SK-N-SH treated with all-trans-retinoic acid at 6 μM for 48 hours (cell line): ENCODE measurements at regions not wholly inside any gene's neighbourhood (a gene's known extent, or its start where the extent isn't known, plus 50 kb on each side); places are given as distances from the start of the nearest gene placed in this dataset.

Source experiments
- ARNTL ChIP-seq: fragments of 450-650 bp; formaldehyde crosslinking; IDR thresholded peaks from 2 replicates; pipeline ENCODE4 v1.5.0; 2020; ENCODE audit warnings: low read depth, mild to moderate bottlenecking, moderate library complexity, borderline replicate concordance
- GLIS3 ChIP-seq: fragments of 250-450 bp; sonication (Bioruptor Pico); IDR thresholded peaks from 2 replicates; pipeline ENCODE4 v1.5.0; 2020; ENCODE audit warnings: mild to moderate bottlenecking, moderate library complexity
- ISL1 ChIP-seq: fragments of 250-450 bp; sonication (Bioruptor Pico); IDR thresholded peaks from 2 replicates; pipeline ENCODE4 v2.1.2; 2022; ENCODE audit warnings: mild to moderate bottlenecking, moderate library complexity
- OSR1 ChIP-seq: fragments of 250-450 bp; sonication (Bioruptor Pico); IDR thresholded peaks from 2 replicates; pipeline ENCODE4 v1.8.0; 2022; ENCODE audit warnings: moderate library complexity, mild to moderate bottlenecking, inconsistent platforms
- PPARA ChIP-seq: fragments of 250-450 bp; sonication (Bioruptor Pico); IDR thresholded peaks from 2 replicates; pipeline ENCODE4 v1.5.0; 2020; ENCODE audit warnings: mild to moderate bottlenecking, borderline replicate concordance
- SNAI2 ChIP-seq: fragments of 250-450 bp; sonication (Bioruptor Pico); IDR thresholded peaks from 2 replicates; pipeline ENCODE4 v1.5.0; 2020; ENCODE audit warnings: mild to moderate bottlenecking, moderate library complexity
- TCF4 ChIP-seq: fragments of 250-450 bp; sonication (Bioruptor Pico); IDR thresholded peaks from 2 replicates; pipeline ENCODE4 v1.8.0; 2021; ENCODE audit warnings: mild to moderate bottlenecking, moderate library complexity, borderline replicate concordance
- TOX ChIP-seq: fragments of 250-450 bp; sonication (Bioruptor Pico); IDR thresholded peaks from 2 replicates; pipeline ENCODE4 v1.8.0; 2021; ENCODE audit warnings: mild to moderate bottlenecking, moderate library complexity, borderline replicate concordance
- ZC3H10 ChIP-seq: fragments of 250-450 bp; sonication (Bioruptor Pico); IDR thresholded peaks from 2 replicates; pipeline ENCODE4 v1.5.1; 2021; ENCODE audit warnings: mild to moderate bottlenecking, moderate library complexity
- ZFP3 ChIP-seq: fragments of 250-450 bp; sonication (Bioruptor Pico); IDR thresholded peaks from 2 replicates; pipeline ENCODE4 v1.5.0; 2020; ENCODE audit warnings: mild to moderate bottlenecking, moderate library complexity
- ZNF565 ChIP-seq: fragments of 450-650 bp; formaldehyde crosslinking; conservative IDR thresholded peaks from 2 replicates; pipeline ENCODE4 v1.5.0; 2020; ENCODE audit warnings: low read depth, mild to moderate bottlenecking, moderate library complexity
- TF ChIP-seq, protein P1 (sequence below): fragments of 250-450 bp; sonication (Bioruptor Pico); IDR thresholded peaks from 2 replicates; pipeline ENCODE4 v1.8.0; 2020; ENCODE audit warnings: mild to moderate bottlenecking, moderate library complexity, borderline replicate concordance

DNA sequence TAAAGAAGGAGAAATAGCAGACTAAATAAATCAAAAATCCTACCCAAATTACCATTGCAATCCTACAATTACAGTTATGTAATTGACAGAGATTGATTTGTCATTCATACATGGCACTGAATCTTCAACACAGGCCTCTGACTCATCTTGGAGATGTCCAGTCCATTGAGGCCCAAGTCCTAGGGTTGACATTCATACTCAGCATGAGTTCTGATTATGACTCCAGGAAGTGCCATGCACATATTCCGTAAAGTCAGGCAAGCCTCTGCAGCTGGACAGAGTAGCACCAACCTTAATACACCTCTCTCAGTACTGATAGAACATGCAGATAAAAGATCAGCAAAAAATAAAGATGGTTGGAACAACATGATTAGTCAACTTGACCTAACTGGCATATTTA, 353.7 kb upstream of the NFE2L3 start:
- TF ChIP-seq TOX, result no peak
- TF ChIP-seq ARNTL, result no peak
- no peak for TF ChIP-seq GLIS3
- no peak for TF ChIP-seq SNAI2 (CRISPR knock-in tag)
- no peak for TF ChIP-seq ZNF565
- TF ChIP-seq ZC3H10 (CRISPR knock-in tag), result no peak
- TF ChIP-seq TCF4, result no peak
- TF ChIP-seq PPARA (CRISPR knock-in tag), result no peak
- TF ChIP-seq ISL1 (CRISPR knock-in tag), result no peak
- TF ChIP-seq, protein P1, sequence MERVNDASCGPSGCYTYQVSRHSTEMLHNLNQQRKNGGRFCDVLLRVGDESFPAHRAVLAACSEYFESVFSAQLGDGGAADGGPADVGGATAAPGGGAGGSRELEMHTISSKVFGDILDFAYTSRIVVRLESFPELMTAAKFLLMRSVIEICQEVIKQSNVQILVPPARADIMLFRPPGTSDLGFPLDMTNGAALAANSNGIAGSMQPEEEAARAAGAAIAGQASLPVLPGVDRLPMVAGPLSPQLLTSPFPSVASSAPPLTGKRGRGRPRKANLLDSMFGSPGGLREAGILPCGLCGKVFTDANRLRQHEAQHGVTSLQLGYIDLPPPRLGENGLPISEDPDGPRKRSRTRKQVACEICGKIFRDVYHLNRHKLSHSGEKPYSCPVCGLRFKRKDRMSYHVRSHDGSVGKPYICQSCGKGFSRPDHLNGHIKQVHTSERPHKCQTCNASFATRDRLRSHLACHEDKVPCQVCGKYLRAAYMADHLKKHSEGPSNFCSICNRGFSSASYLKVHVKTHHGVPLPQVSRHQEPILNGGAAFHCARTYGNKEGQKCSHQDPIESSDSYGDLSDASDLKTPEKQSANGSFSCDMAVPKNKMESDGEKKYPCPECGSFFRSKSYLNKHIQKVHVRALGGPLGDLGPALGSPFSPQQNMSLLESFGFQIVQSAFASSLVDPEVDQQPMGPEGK (CRISPR knock-in tag), result no peak
- no peak for TF ChIP-seq ZFP3
- no peak for TF ChIP-seq OSR1 (CRISPR knock-in tag)
